Breast epithelium (tissue), 3 donors: ENCODE measurements at regions not wholly inside any gene's neighbourhood (a gene's known extent, or its start where the extent isn't known, plus 50 kb on each side); places are given as distances from the start of the nearest gene placed in this dataset.

Experiments
- POLR2A ChIP-seq: fragments of 450-650 bp; IDR thresholded peaks from one replicate; pipeline ENCODE4 v1.6.1; 2016; ENCODE audit warnings: antibody characterized with exemption, mild to moderate bottlenecking, moderate library complexity
- POLR2AphosphoS5 ChIP-seq, 3 donors: sonication (generic); formaldehyde crosslinking; IDR thresholded peaks; one replicate each; pipeline ENCODE4 v1.6.1; 2017; ENCODE audit warnings: antibody characterized with exemption in 3 of 3
- TF ChIP-seq, protein P1 (sequence below), 3 donors: fragments of 450-650 bp; IDR thresholded peaks; one replicate each; pipeline ENCODE4 v1.5.1; 2016 to 2017; ENCODE audit warnings: antibody characterized with exemption in 3 of 3, mild to moderate bottlenecking in 3 of 3, moderate library complexity in 3 of 3

DNA sequence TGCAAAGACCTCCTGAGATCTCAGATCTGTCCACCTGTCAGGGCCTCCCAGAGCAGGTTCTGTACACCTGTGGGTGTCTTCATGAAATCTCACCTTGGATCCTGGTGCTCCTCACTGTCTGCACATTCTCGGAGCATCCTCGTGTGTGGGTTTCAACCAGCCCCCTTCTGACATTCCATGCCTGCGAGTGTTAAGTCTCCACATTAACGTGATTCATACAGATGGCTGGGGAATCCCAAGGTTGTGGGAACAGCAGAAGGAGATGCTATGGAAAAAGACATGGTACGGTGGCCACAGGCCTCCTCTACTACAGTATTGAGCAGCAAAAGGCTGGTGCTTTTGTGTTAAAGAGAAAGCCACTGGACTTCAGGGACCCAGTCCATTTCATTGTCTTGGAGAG lies 556.5 kb downstream of the DHX35 start:
- TF ChIP-seq, protein P1, sequence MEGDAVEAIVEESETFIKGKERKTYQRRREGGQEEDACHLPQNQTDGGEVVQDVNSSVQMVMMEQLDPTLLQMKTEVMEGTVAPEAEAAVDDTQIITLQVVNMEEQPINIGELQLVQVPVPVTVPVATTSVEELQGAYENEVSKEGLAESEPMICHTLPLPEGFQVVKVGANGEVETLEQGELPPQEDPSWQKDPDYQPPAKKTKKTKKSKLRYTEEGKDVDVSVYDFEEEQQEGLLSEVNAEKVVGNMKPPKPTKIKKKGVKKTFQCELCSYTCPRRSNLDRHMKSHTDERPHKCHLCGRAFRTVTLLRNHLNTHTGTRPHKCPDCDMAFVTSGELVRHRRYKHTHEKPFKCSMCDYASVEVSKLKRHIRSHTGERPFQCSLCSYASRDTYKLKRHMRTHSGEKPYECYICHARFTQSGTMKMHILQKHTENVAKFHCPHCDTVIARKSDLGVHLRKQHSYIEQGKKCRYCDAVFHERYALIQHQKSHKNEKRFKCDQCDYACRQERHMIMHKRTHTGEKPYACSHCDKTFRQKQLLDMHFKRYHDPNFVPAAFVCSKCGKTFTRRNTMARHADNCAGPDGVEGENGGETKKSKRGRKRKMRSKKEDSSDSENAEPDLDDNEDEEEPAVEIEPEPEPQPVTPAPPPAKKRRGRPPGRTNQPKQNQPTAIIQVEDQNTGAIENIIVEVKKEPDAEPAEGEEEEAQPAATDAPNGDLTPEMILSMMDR (IDR thresholded peaks at IDR 0.05) = no peak
- TF ChIP-seq POLR2AphosphoS5 (IDR thresholded peaks at IDR 0.05) (no peak), POLR2A (no peak)
